ENCODE measurements at regions not wholly inside any gene's neighbourhood (a gene's known extent, or its start where the extent isn't known, plus 50 kb on each side); places are given as distances from the start of the nearest gene placed in this dataset.

GRCh38 chr4:23717528-23718248 lies 172.2 kb downstream of the PPARGC1A start:
- no peak overlapping the region for H3K4me3 ChIP-seq (ENCODE audit: low read length)
- no peak overlapping the region for H3K9ac ChIP-seq (ENCODE audit: low read length)
- H3K79me2 ChIP-seq (replicated peaks; ENCODE audit: insufficient read depth, low read length): no peaks in the 10 kb centered on the region
- H3K36me3 ChIP-seq (ENCODE audit: insufficient read depth, low read length): no peaks in the 10 kb centered on the region
- no peaks in the 10 kb centered on the region for H3K9me2 ChIP-seq (ENCODE audit: insufficient read depth, low read length)
- H3F3A ChIP-seq (ENCODE audit: insufficient read depth, low read length, poor library complexity, severe bottlenecking): no peaks in the 10 kb centered on the region
- no peaks in the 10 kb centered on the region for H3K9me3 ChIP-seq (ENCODE audit: low read length)
- no peak overlapping the region for H2AFZ ChIP-seq (ENCODE audit: low read depth, low read length)
- no peaks in the 10 kb centered on the region for H4K20me1 ChIP-seq (ENCODE audit: insufficient read depth)
- TF ChIP-seq POLR2AphosphoS5 (IDR thresholded peaks at IDR 0.05) (no peak), CTCF (IDR thresholded peaks at IDR 0.05; ENCODE audit: poor library complexity, severe bottlenecking) (peak; percentile 63), SMC3 (conservative IDR thresholded peaks at IDR 0.05; ENCODE audit: poor library complexity) (peak; percentile 69), RAD21 (conservative IDR thresholded peaks at IDR 0.05) (peak; percentile 63)
- no peak overlapping the region for H3K4me2 ChIP-seq (ENCODE audit: low read length)
- H3K27ac ChIP-seq (ENCODE audit: low read length): no peak overlapping the region
- H3K27me3 ChIP-seq (ENCODE audit: insufficient read depth, low read depth, low read length): no peaks in the 10 kb centered on the region

- Histone ChIP-seq H3K9ac (ENCODE audit: low read length) (no peak overlapping the region), H3K79me2 (replicated peaks; ENCODE audit: insufficient read depth, low read length) (no peaks in the 10 kb centered on the region), H3K4me2 (ENCODE audit: low read length) (no peak overlapping the region), H3K27ac (ENCODE audit: low read length) (no peak overlapping the region), H3K27me3 (ENCODE audit: insufficient read depth, low read depth, low read length) (no peaks in the 10 kb centered on the region), H3K9me2 (ENCODE audit: insufficient read depth, low read length) (no peaks in the 10 kb centered on the region), H2AFZ (ENCODE audit: low read depth, low read length) (no peak overlapping the region), H3F3A (ENCODE audit: insufficient read depth, low read length, poor library complexity, severe bottlenecking) (no peaks in the 10 kb centered on the region), H3K9me3 (ENCODE audit: low read length) (no peaks in the 10 kb centered on the region), H3K36me3 (ENCODE audit: insufficient read depth, low read length) (no peaks in the 10 kb centered on the region), H4K20me1 (ENCODE audit: insufficient read depth) (no peaks in the 10 kb centered on the region), H3K4me3 (ENCODE audit: low read length) (no peak overlapping the region)
- no peak for TF ChIP-seq REST (IDR thresholded peaks at IDR 0.05; ENCODE audit: borderline replicate concordance)
- TF ChIP-seq TAF1 (IDR thresholded peaks at IDR 0.05; ENCODE audit: low read depth): no peak
- TF ChIP-seq SMC3 (conservative IDR thresholded peaks at IDR 0.05; ENCODE audit: poor library complexity): no peak
- TF ChIP-seq RAD21 (conservative IDR thresholded peaks at IDR 0.05): no peak
- no peak for TF ChIP-seq EP300 (conservative IDR thresholded peaks at IDR 0.05; ENCODE audit: poor library complexity, severe bottlenecking)
- TF ChIP-seq MXI1 (conservative IDR thresholded peaks at IDR 0.05; ENCODE audit: poor library complexity, severe bottlenecking): no peak
- no peak for TF ChIP-seq POLR2AphosphoS5 (IDR thresholded peaks at IDR 0.05)
- TF ChIP-seq CTCF (IDR thresholded peaks at IDR 0.05; ENCODE audit: poor library complexity, severe bottlenecking): no peak
- no peak for TF ChIP-seq EZH2 (IDR thresholded peaks at IDR 0.05; ENCODE audit: borderline replicate concordance, insufficient read depth, low read length, poor library complexity, severe bottlenecking)
Observed at GRCh38 chr4:23710298-23710697, 179.5 kb downstream of the PPARGC1A start.

Data from neural cell (in vitro differentiated cells).